SH-SY5Y (cell line): ENCODE measurements at regions not wholly inside any gene's neighbourhood (a gene's known extent, or its start where the extent isn't known, plus 50 kb on each side); places are given as distances from the start of the nearest gene placed in this dataset.

Experiments
- GATA2 ChIP-seq: IDR thresholded peaks from 2 replicates; pipeline ENCODE4 v1.6.1; 2011; ENCODE audit warnings: mild to moderate bottlenecking, low read depth, low read length
- GATA3 ChIP-seq: IDR thresholded peaks from 2 replicates; pipeline ENCODE4 v1.6.1; 2011; ENCODE audit warnings: low read depth, mild to moderate bottlenecking, low read length, moderate library complexity

GRCh38 chr9:118008246-118008645 lies 304.0 kb downstream of the TLR4 start:
- TF ChIP-seq GATA2 = no peak
- no peak for TF ChIP-seq GATA3
